ENCODE measurements at regions not wholly inside any gene's neighbourhood (a gene's known extent, or its start where the extent isn't known, plus 50 kb on each side); places are given as distances from the start of the nearest gene placed in this dataset.

GRCh38 chr16:11408216-11408615 lies 63.0 kb downstream of the RMI2 start:
- CTCF ChIA-PET, result interaction anchor here (0.6 to 4.9 kb wide), 21 partner anchors 9 to 454 kb away, joined by 3 to 23 read pairs (median 4); no protein-coding TSS in a partner anchor
- no peaks in the 10 kb centered on the region for H3K4me1 Mint-ChIP-seq
- H3K36me3 Mint-ChIP-seq (ENCODE audit: low read depth), result no peaks in the 10 kb centered on the region
- POLR2A ChIA-PET, result no interaction called here
- H3K27me3 Mint-ChIP-seq, result no peaks in the 10 kb centered on the region
- intact Hi-C loops (cut with DNase I, micrococcal nuclease), result loop anchor here (5.0 to 10.0 kb wide), 2 partner anchors 289 to 443 kb away; no protein-coding TSS in a partner anchor
- no peak for DNase-seq
- no peaks in the 10 kb centered on the region for H3K9me3 Mint-ChIP-seq (ENCODE audit: low read depth)
- H3K27ac Mint-ChIP-seq, result no peak overlapping the region
- no peak overlapping the region for H3K4me3 Mint-ChIP-seq
- no peak for ATAC-seq

GRCh38 chr16:11409398-11409797 lies 64.1 kb downstream of the RMI2 start:
- no peak overlapping the region for H3K4me3 Mint-ChIP-seq
- H3K27ac Mint-ChIP-seq, result no peak overlapping the region
- H3K27me3 Mint-ChIP-seq, result no peaks in the 10 kb centered on the region
- ChIA-PET CTCF (interaction anchor here (0.7 to 1.8 kb wide), 4 partner anchors 13 to 445 kb away, joined by 3 to 5 read pairs (median 4); no protein-coding TSS in a partner anchor), POLR2A (interaction anchor here (0.7 kb wide), 1 partner anchor 11 kb away, joined by 3 read pairs; no protein-coding TSS in a partner anchor)
- H3K4me1 Mint-ChIP-seq, result no peaks in the 10 kb centered on the region
- DNase-seq (no peak), ATAC-seq (no peak)
- no peaks in the 10 kb centered on the region for H3K36me3 Mint-ChIP-seq (ENCODE audit: low read depth)
- H3K9me3 Mint-ChIP-seq (ENCODE audit: low read depth), result no peaks in the 10 kb centered on the region
- intact Hi-C loops (cut with DNase I, micrococcal nuclease), result loop anchor here (5.0 to 10.0 kb wide), 2 partner anchors 288 to 445 kb away; no protein-coding TSS in a partner anchor

GRCh38 chr16:11410376-11411058 lies 65.3 kb downstream of the RMI2 start:
- no peaks in the 10 kb centered on the region for H3K9me3 Mint-ChIP-seq (ENCODE audit: low read depth)
- intact Hi-C loops (cut with DNase I, micrococcal nuclease), result no loop called here
- H3K36me3 Mint-ChIP-seq (ENCODE audit: low read depth), result no peaks in the 10 kb centered on the region
- no peak overlapping the region for H3K27ac Mint-ChIP-seq
- ATAC-seq, result no peak
- H3K4me1 Mint-ChIP-seq, result no peaks in the 10 kb centered on the region
- POLR2A ChIA-PET, result no interaction called here
- no peak for DNase-seq
- CTCF ChIA-PET, result interaction anchor here (0.5 to 1.8 kb wide), 5 partner anchors 15 to 447 kb away, joined by 3 to 5 read pairs (median 4); no protein-coding TSS in a partner anchor
- no peak overlapping the region for H3K4me3 Mint-ChIP-seq
- H3K27me3 Mint-ChIP-seq, result no peaks in the 10 kb centered on the region

GRCh38 chr16:11411059-11411550 lies 65.8 kb downstream of the RMI2 start:
- no peaks in the 10 kb centered on the region for H3K36me3 Mint-ChIP-seq (ENCODE audit: low read depth)
- H3K4me1 Mint-ChIP-seq, result no peaks in the 10 kb centered on the region
- intact Hi-C loops (cut with DNase I, micrococcal nuclease), result no loop called here
- H3K4me3 Mint-ChIP-seq, result no peak overlapping the region
- no peaks in the 10 kb centered on the region for H3K27me3 Mint-ChIP-seq
- CTCF ChIA-PET, result interaction anchor here (0.5 to 1.8 kb wide), 6 partner anchors 37 to 859 kb away, joined by 3 to 5 read pairs (median 4); no protein-coding TSS in a partner anchor
- no peak overlapping the region for H3K27ac Mint-ChIP-seq
- ATAC-seq (no peak), DNase-seq (no peak)
- POLR2A ChIA-PET, result interaction anchor here (0.7 kb wide), 1 partner anchor 440 kb away, joined by 4 read pairs; the partner anchor contains the start of gene RSL1D1
- no peaks in the 10 kb centered on the region for H3K9me3 Mint-ChIP-seq (ENCODE audit: low read depth)

- H3K27ac Mint-ChIP-seq, result no peak overlapping the region
- CTCF ChIA-PET, result interaction anchor here (1.0 kb wide), 1 partner anchor 464 kb away, joined by 3 read pairs; no protein-coding TSS in a partner anchor
These were observed 67.1 kb downstream of the RMI2 start for GRCh38 chr16:11412175-11412904.

GRCh38 chr16:11412965-11413887 lies 68.0 kb downstream of the RMI2 start:
- POLR2A ChIA-PET, result no interaction called here

More at GRCh38 chr16:11412175-11412904, 67.1 kb downstream of the RMI2 start:
- DNase-seq, result no peak
- Mint-ChIP-seq H3K27me3 (no peaks in the 10 kb centered on the region), H3K36me3 (ENCODE audit: low read depth) (no peaks in the 10 kb centered on the region), H3K9me3 (ENCODE audit: low read depth) (no peaks in the 10 kb centered on the region), H3K4me1 (no peaks in the 10 kb centered on the region), H3K4me3 (no peak overlapping the region)
- intact Hi-C loops (cut with DNase I, micrococcal nuclease), result no loop called here
- POLR2A ChIA-PET, result no interaction called here
- no peak for ATAC-seq

GRCh38 chr16:11413907-11414595 lies 68.8 kb downstream of the RMI2 start:
- DNase-seq, result no peak
- intact Hi-C loops (cut with DNase I, micrococcal nuclease), result no loop called here
- no peak overlapping the region for H3K4me3 Mint-ChIP-seq
- ChIA-PET CTCF (interaction anchor here (0.5 to 0.9 kb wide), 2 partner anchors 18 to 116 kb away, joined by 3 to 4 read pairs; no protein-coding TSS in a partner anchor), POLR2A (no interaction called here)
- no peaks in the 10 kb centered on the region for H3K9me3 Mint-ChIP-seq (ENCODE audit: low read depth)
- no peak for ATAC-seq
- no peak overlapping the region for H3K27ac Mint-ChIP-seq
- no peaks in the 10 kb centered on the region for H3K36me3 Mint-ChIP-seq (ENCODE audit: low read depth)
- no peaks in the 10 kb centered on the region for H3K27me3 Mint-ChIP-seq
- no peaks in the 10 kb centered on the region for H3K4me1 Mint-ChIP-seq

More at GRCh38 chr16:11412965-11413887, 68.0 kb downstream of the RMI2 start:
- ATAC-seq (no peak), DNase-seq (no peak)
- CTCF ChIA-PET, result interaction anchor here (0.9 to 1.0 kb wide), 2 partner anchors 17 to 464 kb away, joined by 3 to 4 read pairs; no protein-coding TSS in a partner anchor
- H3K4me1 Mint-ChIP-seq, result no peaks in the 10 kb centered on the region
- no peak overlapping the region for H3K4me3 Mint-ChIP-seq
- H3K36me3 Mint-ChIP-seq (ENCODE audit: low read depth), result no peaks in the 10 kb centered on the region
- no peaks in the 10 kb centered on the region for H3K27me3 Mint-ChIP-seq
- H3K9me3 Mint-ChIP-seq (ENCODE audit: low read depth), result no peaks in the 10 kb centered on the region
- H3K27ac Mint-ChIP-seq, result no peak overlapping the region
- intact Hi-C loops (cut with DNase I, micrococcal nuclease), result no loop called here

GRCh38 chr16:11414815-11415775 lies 69.8 kb downstream of the RMI2 start:
- H3K4me3 Mint-ChIP-seq, result no peak overlapping the region
- H3K27me3 Mint-ChIP-seq, result no peaks in the 10 kb centered on the region
- H3K36me3 Mint-ChIP-seq (ENCODE audit: low read depth), result no peaks in the 10 kb centered on the region
- ATAC-seq, result no peak
- ChIA-PET CTCF (interaction anchor here (0.5 kb wide), 1 partner anchor 117 kb away, joined by 3 read pairs; no protein-coding TSS in a partner anchor), POLR2A (no interaction called here)
- H3K27ac Mint-ChIP-seq, result no peak overlapping the region
- no peak for DNase-seq
- intact Hi-C loops (cut with DNase I, micrococcal nuclease), result no loop called here
- H3K4me1 Mint-ChIP-seq, result no peaks in the 10 kb centered on the region
- peaks cover 2% of the 10 kb centered on the region for H3K9me3 Mint-ChIP-seq (ENCODE audit: low read depth)

- Mint-ChIP-seq H3K36me3 (ENCODE audit: low read depth) (no peaks in the 10 kb centered on the region), H3K27ac (no peak overlapping the region), H3K4me1 (no peaks in the 10 kb centered on the region), H3K27me3 (no peaks in the 10 kb centered on the region), H3K4me3 (no peak overlapping the region), H3K9me3 (ENCODE audit: low read depth) (peaks cover 2% of the 10 kb centered on the region)
- ChIA-PET CTCF (interaction anchor here (1.3 to 1.8 kb wide), 2 partner anchors 10 to 52 kb away, joined by 4 to 5 read pairs; no protein-coding TSS in a partner anchor), POLR2A (no interaction called here)
- no peak for ATAC-seq
- DNase-seq, result no peak
- intact Hi-C loops (cut with DNase I, micrococcal nuclease), result no loop called here
These were observed 71.2 kb downstream of the RMI2 start for GRCh38 chr16:11416228-11417001.
